Liver (tissue), 8 donors: ENCODE measurements at regions not wholly inside any gene's neighbourhood (a gene's known extent, or its start where the extent isn't known, plus 50 kb on each side); places are given as distances from the start of the nearest gene placed in this dataset.

Experiments
- DNase-seq: peaks from one replicate; pipeline ENCODE4 v3.0.0-alpha.2; 2017; ENCODE audit warnings: low spot score
- H3K27ac ChIP-seq, 2 donors: one replicate each; pipeline ENCODE4 v1.7.0; 2013; ENCODE audit warnings: inconsistent platforms in 2 of 2, low read length in 2 of 2, control low read depth in 1 of 2, low read depth in 1 of 2, mild to moderate bottlenecking in 1 of 2
- H3K27me3 ChIP-seq, 4 donors: one replicate each; pipeline versions ENCODE4 v1.6.1 to v1.7.0; 2013; ENCODE audit warnings: low read length in 3 of 4, inconsistent platforms in 1 of 4, mild to moderate bottlenecking in 1 of 4, moderate library complexity in 1 of 4; ENCODE audit not compliant: control insufficient read depth in 4 of 4, insufficient read depth in 4 of 4
- H3K36me3 ChIP-seq, 4 donors: one replicate each; pipeline versions ENCODE4 v1.6.1 to v1.7.0; 2013; ENCODE audit warnings: low read length in 3 of 4, mild to moderate bottlenecking in 3 of 4, low read depth in 1 of 4, moderate library complexity in 1 of 4; ENCODE audit not compliant: control insufficient read depth in 4 of 4, insufficient read depth in 3 of 4
- H3K4me1 ChIP-seq, 4 donors: one replicate each; pipeline versions ENCODE4 v1.6.1 to v1.7.0; 2013; ENCODE audit warnings: low read length in 3 of 4, mild to moderate bottlenecking in 3 of 4, moderate library complexity in 1 of 4; ENCODE audit not compliant: control insufficient read depth in 4 of 4, insufficient read depth in 4 of 4
- H3K4me3 ChIP-seq, 3 donors: one replicate each; pipeline versions ENCODE4 v1.6.1 to v1.7.0; 2013; ENCODE audit warnings: low read length in 3 of 3, control low read depth in 1 of 3, low read depth in 1 of 3, mild to moderate bottlenecking in 1 of 3
- H3K9ac ChIP-seq, 2 donors: one replicate each; pipeline ENCODE4 v1.7.0; 2013; ENCODE audit warnings: low read length in 2 of 2, mild to moderate bottlenecking in 2 of 2, moderate library complexity in 2 of 2, control low read depth in 1 of 2, low read depth in 1 of 2
- H3K9me3 ChIP-seq, 4 donors: one replicate each; pipeline versions ENCODE4 v1.6.1 to v1.7.0; 2013; ENCODE audit warnings: low read length in 3 of 4; ENCODE audit not compliant: control insufficient read depth in 4 of 4
- EGR1 ChIP-seq, 2 donors: IDR thresholded peaks; 2 replicates each; pipeline ENCODE4 v1.6.1; 2016 to 2018; ENCODE audit warnings: antibody characterized with exemption in 2 of 2, low read depth in 2 of 2
- FOXA1 ChIP-seq: IDR thresholded peaks from 2 replicates; pipeline ENCODE4 v1.6.1; 2016; ENCODE audit warnings: antibody characterized with exemption
- FOXA2 ChIP-seq: IDR thresholded peaks from 2 replicates; pipeline ENCODE4 v1.6.1; 2016; ENCODE audit warnings: antibody characterized with exemption
- GABPA ChIP-seq, 2 donors: IDR thresholded peaks in 1 of 2; conservative IDR thresholded peaks in 1 of 2; 2 replicates each; pipeline ENCODE4 v1.6.1; 2016; ENCODE audit warnings: antibody characterized with exemption in 2 of 2, mild to moderate bottlenecking in 1 of 2, moderate library complexity in 1 of 2
- HNF4A ChIP-seq, 2 donors: conservative IDR thresholded peaks; 2 replicates each; pipeline ENCODE4 v1.6.1; 2016; ENCODE audit warnings: antibody characterized with exemption in 2 of 2, mild to moderate bottlenecking in 2 of 2
- HNF4G ChIP-seq: IDR thresholded peaks from 2 replicates; pipeline ENCODE4 v1.6.1; 2016; ENCODE audit warnings: antibody characterized with exemption
- JUND ChIP-seq, 2 donors: IDR thresholded peaks; 2 replicates each; pipeline ENCODE4 v1.6.1; 2016; ENCODE audit warnings: antibody characterized with exemption in 2 of 2
- NR2F2 ChIP-seq: IDR thresholded peaks from 2 replicates; pipeline ENCODE4 v1.6.1; 2016; ENCODE audit warnings: antibody characterized with exemption
- RAD21 ChIP-seq, 2 donors: IDR thresholded peaks; 2 replicates each; pipeline ENCODE4 v1.6.1; 2016; ENCODE audit warnings: antibody characterized with exemption in 2 of 2, mild to moderate bottlenecking in 2 of 2
- RXRA ChIP-seq, 2 donors: IDR thresholded peaks; 2 replicates each; pipeline ENCODE4 v1.6.1; 2017 to 2018; ENCODE audit warnings: antibody characterized with exemption in 2 of 2, mild to moderate bottlenecking in 1 of 2
- SP1 ChIP-seq: IDR thresholded peaks from 2 replicates; pipeline ENCODE4 v1.6.1; 2018; ENCODE audit warnings: antibody characterized with exemption, mild to moderate bottlenecking
- TAF1 ChIP-seq: conservative IDR thresholded peaks from 2 replicates; pipeline ENCODE4 v1.6.1; 2016; ENCODE audit warnings: antibody characterized with exemption, mild to moderate bottlenecking
- YY1 ChIP-seq: IDR thresholded peaks from 2 replicates; pipeline ENCODE4 v1.6.1; 2016; ENCODE audit warnings: antibody characterized with exemption, mild to moderate bottlenecking
- WGBS: extraction: QIAGEN DNeasy Blood & Tissue Kit; methylation state at CpG from one replicate; pipeline ENCODE4 v1.1.7; 2013; 5-methylcytosine and 5-hydroxymethylcytosine counted together
- TF ChIP-seq, protein P1 (sequence below): IDR thresholded peaks from 2 replicates; pipeline ENCODE4 v1.6.1; 2016; ENCODE audit warnings: antibody characterized with exemption
- TF ChIP-seq, protein P2 (sequence below): IDR thresholded peaks from 2 replicates; pipeline ENCODE4 v1.6.1; 2016; ENCODE audit warnings: antibody characterized with exemption
- TF ChIP-seq, protein P3 (sequence below): fragments of 150-350 bp; IDR thresholded peaks from 2 replicates; pipeline ENCODE4 v1.5.1; 2017; ENCODE audit warnings: improper control_type of control experiment, low read depth, low read length; ENCODE audit not compliant: missing input control
- donor health status: healthy.
- donor health status: healthy.
- donor health status: healthy.
- donor health status: healthy.
- donor health status: healthy.

DNA sequence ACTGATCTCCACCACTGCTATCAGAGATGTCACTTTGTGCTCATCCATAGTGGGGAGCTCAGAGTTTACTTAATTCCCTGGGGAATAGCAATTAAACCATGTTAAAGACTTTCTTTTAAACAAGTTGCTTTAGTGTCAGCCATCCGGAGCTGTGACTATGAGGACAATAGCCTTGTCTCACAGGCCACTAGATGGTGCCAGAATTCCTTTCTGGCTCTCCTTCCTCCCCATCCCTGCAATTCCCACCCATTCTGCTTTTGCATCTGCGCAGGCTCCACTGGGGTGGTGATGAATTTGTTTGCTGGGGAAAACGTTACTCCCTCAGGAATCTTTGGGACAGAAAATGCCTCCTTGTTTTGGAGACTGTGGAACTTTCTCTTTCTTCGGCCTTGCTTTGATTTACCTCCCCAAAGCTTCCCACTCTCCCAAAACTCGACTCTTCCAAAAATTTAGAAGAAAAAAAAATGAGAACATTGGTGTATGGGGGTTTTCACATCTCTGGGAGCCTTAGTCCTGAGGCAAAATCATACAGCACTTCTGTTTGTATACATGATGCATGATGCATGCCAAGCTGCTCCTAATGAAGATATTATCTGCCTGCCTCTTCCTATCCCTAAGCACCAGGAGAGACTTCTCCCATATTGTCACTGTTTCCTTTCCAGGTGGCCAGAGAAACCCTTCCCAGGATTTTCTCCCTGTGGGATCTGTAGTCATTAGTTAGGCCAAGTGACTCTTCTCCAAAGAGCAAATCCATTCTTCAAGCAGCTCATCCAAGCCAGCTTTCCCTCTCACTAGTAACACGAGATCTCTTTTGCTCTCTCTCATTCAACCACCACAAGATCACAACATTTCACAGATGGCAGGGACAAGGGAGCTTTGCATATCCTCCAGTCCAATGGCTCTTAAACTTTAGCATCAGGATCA, 466.1 kb downstream of the TLR4 start:
- H3K9me3 ChIP-seq: no peaks in the 10 kb centered on the region
- no peak overlapping the region for H3K9ac ChIP-seq
- DNase-seq: no peak
- 36% methylated on average over 6 of the region's 6 CpGs for WGBS
- H3K4me3 ChIP-seq: no peak overlapping the region
- H3K27me3 ChIP-seq: peaks cover 0 to 8% (median 0%) of the 10 kb centered on the region in 4 donors
- H3K36me3 ChIP-seq: no peaks in the 10 kb centered on the region
- TF ChIP-seq RAD21 (IDR thresholded peaks at IDR 0.05): peak; percentile 92
- no peak for TF ChIP-seq FOXA2
- TF ChIP-seq, protein P1, sequence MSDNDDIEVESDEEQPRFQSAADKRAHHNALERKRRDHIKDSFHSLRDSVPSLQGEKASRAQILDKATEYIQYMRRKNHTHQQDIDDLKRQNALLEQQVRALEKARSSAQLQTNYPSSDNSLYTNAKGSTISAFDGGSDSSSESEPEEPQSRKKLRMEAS: no peak
- TF ChIP-seq EGR1 (IDR thresholded peaks at IDR 0.05; ENCODE audit: low read depth in 2 of 2): no peak
- TF ChIP-seq HNF4G: no peak
- TF ChIP-seq, protein P2, sequence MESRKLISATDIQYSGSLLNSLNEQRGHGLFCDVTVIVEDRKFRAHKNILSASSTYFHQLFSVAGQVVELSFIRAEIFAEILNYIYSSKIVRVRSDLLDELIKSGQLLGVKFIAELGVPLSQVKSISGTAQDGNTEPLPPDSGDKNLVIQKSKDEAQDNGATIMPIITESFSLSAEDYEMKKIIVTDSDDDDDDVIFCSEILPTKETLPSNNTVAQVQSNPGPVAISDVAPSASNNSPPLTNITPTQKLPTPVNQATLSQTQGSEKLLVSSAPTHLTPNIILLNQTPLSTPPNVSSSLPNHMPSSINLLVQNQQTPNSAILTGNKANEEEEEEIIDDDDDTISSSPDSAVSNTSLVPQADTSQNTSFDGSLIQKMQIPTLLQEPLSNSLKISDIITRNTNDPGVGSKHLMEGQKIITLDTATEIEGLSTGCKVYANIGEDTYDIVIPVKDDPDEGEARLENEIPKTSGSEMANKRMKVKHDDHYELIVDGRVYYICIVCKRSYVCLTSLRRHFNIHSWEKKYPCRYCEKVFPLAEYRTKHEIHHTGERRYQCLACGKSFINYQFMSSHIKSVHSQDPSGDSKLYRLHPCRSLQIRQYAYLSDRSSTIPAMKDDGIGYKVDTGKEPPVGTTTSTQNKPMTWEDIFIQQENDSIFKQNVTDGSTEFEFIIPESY: no peak
- TF ChIP-seq, protein P3, sequence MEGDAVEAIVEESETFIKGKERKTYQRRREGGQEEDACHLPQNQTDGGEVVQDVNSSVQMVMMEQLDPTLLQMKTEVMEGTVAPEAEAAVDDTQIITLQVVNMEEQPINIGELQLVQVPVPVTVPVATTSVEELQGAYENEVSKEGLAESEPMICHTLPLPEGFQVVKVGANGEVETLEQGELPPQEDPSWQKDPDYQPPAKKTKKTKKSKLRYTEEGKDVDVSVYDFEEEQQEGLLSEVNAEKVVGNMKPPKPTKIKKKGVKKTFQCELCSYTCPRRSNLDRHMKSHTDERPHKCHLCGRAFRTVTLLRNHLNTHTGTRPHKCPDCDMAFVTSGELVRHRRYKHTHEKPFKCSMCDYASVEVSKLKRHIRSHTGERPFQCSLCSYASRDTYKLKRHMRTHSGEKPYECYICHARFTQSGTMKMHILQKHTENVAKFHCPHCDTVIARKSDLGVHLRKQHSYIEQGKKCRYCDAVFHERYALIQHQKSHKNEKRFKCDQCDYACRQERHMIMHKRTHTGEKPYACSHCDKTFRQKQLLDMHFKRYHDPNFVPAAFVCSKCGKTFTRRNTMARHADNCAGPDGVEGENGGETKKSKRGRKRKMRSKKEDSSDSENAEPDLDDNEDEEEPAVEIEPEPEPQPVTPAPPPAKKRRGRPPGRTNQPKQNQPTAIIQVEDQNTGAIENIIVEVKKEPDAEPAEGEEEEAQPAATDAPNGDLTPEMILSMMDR: peak; percentile 73
- no peak for TF ChIP-seq RXRA (IDR thresholded peaks at IDR 0.05)
- TF ChIP-seq FOXA1: no peak
- no peak for TF ChIP-seq TAF1
- TF ChIP-seq SP1: no peak
- TF ChIP-seq JUND (IDR thresholded peaks at IDR 0.05): no peak
- no peak for TF ChIP-seq GABPA (IDR thresholded peaks at IDR 0.05 in 1 of 2, conservative IDR thresholded peaks at IDR 0.05 in 1 of 2)
- no peak for TF ChIP-seq YY1
- TF ChIP-seq NR2F2: no peak
- no peak overlapping the region for H3K27ac ChIP-seq
- H3K4me1 ChIP-seq: no peaks in the 10 kb centered on the region

DNA sequence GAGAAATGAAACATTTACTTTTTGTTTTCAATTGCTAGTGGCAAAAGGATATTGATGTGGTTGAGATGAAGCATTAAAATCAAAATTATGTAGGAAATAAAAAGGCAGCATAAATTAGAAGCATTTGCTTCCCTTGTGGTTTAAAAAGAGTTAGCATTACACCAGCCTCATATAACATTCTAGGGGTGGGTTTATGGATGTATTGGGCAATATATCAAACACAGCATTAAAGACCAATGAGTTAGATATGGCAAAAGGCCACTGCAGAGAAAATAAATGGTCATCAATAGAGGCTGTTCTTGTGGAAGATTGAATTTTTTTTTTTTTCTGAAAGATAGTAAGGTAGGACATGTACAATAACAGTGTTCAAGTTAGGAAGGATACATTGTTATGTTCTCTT, 473.0 kb downstream of the TLR4 start:
- no peaks in the 10 kb centered on the region for H3K27me3 ChIP-seq
- no peak overlapping the region for H3K27ac ChIP-seq
- H3K9ac ChIP-seq: no peak overlapping the region
- H3K4me3 ChIP-seq: no peak overlapping the region
- no peaks in the 10 kb centered on the region for H3K36me3 ChIP-seq
- no peak for DNase-seq
- no peaks in the 10 kb centered on the region for H3K4me1 ChIP-seq
- no peak for TF ChIP-seq HNF4A (conservative IDR thresholded peaks at IDR 0.05)
- H3K9me3 ChIP-seq: no peaks in the 10 kb centered on the region
